Natural killer cell (primary cell): ENCODE measurements at regions not wholly inside any gene's neighbourhood (a gene's known extent, or its start where the extent isn't known, plus 50 kb on each side); places are given as distances from the start of the nearest gene placed in this dataset.

Source experiments
- ATAC-seq, 3 donors: fragments of 150-1000 bp in 2 of 3; fragments of 200-7000 bp in 1 of 3; cut with Tn5 transposase; 1 replicate in 1 of 3; 2 replicates in 2 of 3; pipeline ENCODE4 v1.10.0; 2021; ENCODE audit warnings: mild to moderate bottlenecking in 2 of 3, moderate library complexity in 2 of 3
- DNase-seq, 2 donors: peaks; one replicate each; pipeline versions ENCODE4 v3.0.0 to v3.0.0-alpha.2; 2013 to 2021; ENCODE audit warnings: mixed read lengths in 1 of 2
- H3K27ac ChIP-seq: one replicate; pipeline ENCODE4 v1.5.1; 2013; ENCODE audit warnings: mild to moderate bottlenecking, low read length
- H3K27me3 ChIP-seq: one replicate; pipeline ENCODE4 v1.6.1; 2013; ENCODE audit warnings: low read length; ENCODE audit not compliant: control insufficient read depth, insufficient read depth
- H3K36me3 ChIP-seq: one replicate; pipeline ENCODE4 v1.6.1; 2013; ENCODE audit warnings: low read length; ENCODE audit not compliant: control insufficient read depth, insufficient read depth
- H3K4me1 ChIP-seq: one replicate; pipeline ENCODE4 v1.6.1; 2013; ENCODE audit warnings: low read length; ENCODE audit not compliant: control insufficient read depth, insufficient read depth
- H3K4me3 ChIP-seq: one replicate; pipeline ENCODE4 v1.5.1; 2013; ENCODE audit warnings: low read length
- H3K9me3 ChIP-seq: one replicate; pipeline ENCODE4 v1.6.1; 2013; ENCODE audit warnings: low read length; ENCODE audit not compliant: control insufficient read depth, insufficient read depth
- H3K27ac Mint-ChIP-seq, 2 donors: one replicate each; pipeline ENCODE4 v1.8.0; 2022; ENCODE audit warnings: mild to moderate bottlenecking in 2 of 2, mixed read lengths in 2 of 2, moderate library complexity in 1 of 2
- H3K27me3 Mint-ChIP-seq, 2 donors: one replicate each; pipeline ENCODE4 v1.8.0; 2022; ENCODE audit warnings: low read depth in 2 of 2, mixed read lengths in 2 of 2
- H3K36me3 Mint-ChIP-seq: one replicate; pipeline ENCODE4 v1.8.0; 2022; ENCODE audit warnings: mixed read lengths
- H3K4me1 Mint-ChIP-seq, 2 donors: one replicate each; pipeline ENCODE4 v1.8.0; 2022; ENCODE audit warnings: mixed read lengths in 2 of 2
- H3K4me3 Mint-ChIP-seq: one replicate; pipeline ENCODE4 v1.8.0; 2022; ENCODE audit warnings: mild to moderate bottlenecking, moderate library complexity, mixed read lengths
- H3K9me3 Mint-ChIP-seq, 2 donors: one replicate each; pipeline ENCODE4 v1.8.0; 2022; ENCODE audit warnings: mixed read lengths in 2 of 2
- WGBS: methylation state at CpG from one replicate; pipeline ENCODE4 v1.1.7; 2013; ENCODE audit warnings: missing lambda C conversion rate; ENCODE audit not compliant: insufficient coverage; 5-methylcytosine and 5-hydroxymethylcytosine counted together
- intact Hi-C: fragments of 100-400 bp; cut with micrococcal nuclease; formaldehyde crosslinking; loops from one replicate; pipeline ENCODE4 v1.14.2; 2022
- TF ChIP-seq, protein P1 (sequence below): fragments of 200-600 bp; IDR thresholded peaks from one replicate; pipeline ENCODE4 v1.8.0; 2022; ENCODE audit warnings: antibody characterized with exemption

GRCh38 chr1:87977145-87977544 is 648.5 kb downstream of the LMO4 start:
- WGBS = no CpG with 5 or more reads among the region's 2 CpGs
- no peaks in the 10 kb centered on the region for H3K4me1 Mint-ChIP-seq
- ATAC-seq (no peak), DNase-seq (no peak)
- Histone ChIP-seq H3K4me1 (no peaks in the 10 kb centered on the region), H3K36me3 (no peaks in the 10 kb centered on the region), H3K27me3 (no peaks in the 10 kb centered on the region), H3K4me3 (no peak overlapping the region), H3K27ac (no peak overlapping the region), H3K9me3 (no peaks in the 10 kb centered on the region)
- intact Hi-C loops = no loop called here
- no peak overlapping the region for H3K4me3 Mint-ChIP-seq
- H3K27me3 Mint-ChIP-seq = peaks cover 0 to 6% of the 10 kb centered on the region in 2 donors
- no peak overlapping the region for H3K27ac Mint-ChIP-seq
- no peaks in the 10 kb centered on the region for H3K9me3 Mint-ChIP-seq
- TF ChIP-seq, protein P1, sequence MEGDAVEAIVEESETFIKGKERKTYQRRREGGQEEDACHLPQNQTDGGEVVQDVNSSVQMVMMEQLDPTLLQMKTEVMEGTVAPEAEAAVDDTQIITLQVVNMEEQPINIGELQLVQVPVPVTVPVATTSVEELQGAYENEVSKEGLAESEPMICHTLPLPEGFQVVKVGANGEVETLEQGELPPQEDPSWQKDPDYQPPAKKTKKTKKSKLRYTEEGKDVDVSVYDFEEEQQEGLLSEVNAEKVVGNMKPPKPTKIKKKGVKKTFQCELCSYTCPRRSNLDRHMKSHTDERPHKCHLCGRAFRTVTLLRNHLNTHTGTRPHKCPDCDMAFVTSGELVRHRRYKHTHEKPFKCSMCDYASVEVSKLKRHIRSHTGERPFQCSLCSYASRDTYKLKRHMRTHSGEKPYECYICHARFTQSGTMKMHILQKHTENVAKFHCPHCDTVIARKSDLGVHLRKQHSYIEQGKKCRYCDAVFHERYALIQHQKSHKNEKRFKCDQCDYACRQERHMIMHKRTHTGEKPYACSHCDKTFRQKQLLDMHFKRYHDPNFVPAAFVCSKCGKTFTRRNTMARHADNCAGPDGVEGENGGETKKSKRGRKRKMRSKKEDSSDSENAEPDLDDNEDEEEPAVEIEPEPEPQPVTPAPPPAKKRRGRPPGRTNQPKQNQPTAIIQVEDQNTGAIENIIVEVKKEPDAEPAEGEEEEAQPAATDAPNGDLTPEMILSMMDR = no peak
- no peaks in the 10 kb centered on the region for H3K36me3 Mint-ChIP-seq

GRCh38 chr1:87979079-87979478 is 650.4 kb downstream of the LMO4 start:
- Mint-ChIP-seq H3K27ac (no peak overlapping the region), H3K4me1 (no peaks in the 10 kb centered on the region), H3K27me3 (peaks cover 0 to 6% of the 10 kb centered on the region in 2 donors), H3K9me3 (no peaks in the 10 kb centered on the region), H3K4me3 (no peak overlapping the region), H3K36me3 (no peaks in the 10 kb centered on the region)
- DNase-seq (no peak), ATAC-seq (no peak)
- intact Hi-C loops = no loop called here
- TF ChIP-seq, protein P1 = no peak
- Histone ChIP-seq H3K4me1 (no peaks in the 10 kb centered on the region), H3K27ac (no peak overlapping the region), H3K4me3 (no peak overlapping the region), H3K36me3 (no peaks in the 10 kb centered on the region), H3K9me3 (no peaks in the 10 kb centered on the region), H3K27me3 (no peaks in the 10 kb centered on the region)
- WGBS = 62% methylated on average over 2 of the region's 2 CpGs

DNA sequence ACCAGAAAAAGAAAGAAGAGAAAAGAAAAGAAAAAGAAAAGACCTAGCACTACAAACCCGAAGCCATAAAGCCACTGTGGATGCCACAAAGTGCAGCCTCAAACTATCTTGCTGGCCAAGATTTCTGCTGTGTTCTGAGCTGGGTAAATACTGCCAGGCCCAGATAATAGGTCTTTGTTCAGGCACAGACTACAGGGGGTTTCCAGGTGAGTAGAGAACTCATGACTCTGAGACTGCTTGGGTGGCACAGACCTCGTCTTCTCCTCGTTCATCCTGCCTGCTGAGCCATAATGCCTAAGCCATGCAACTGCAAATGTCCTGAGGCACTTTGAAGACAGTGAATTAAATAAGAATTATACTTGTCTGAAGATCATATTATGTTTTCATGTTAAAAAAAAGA is 651.8 kb downstream of the LMO4 start:
- Histone ChIP-seq H3K27ac (no peak overlapping the region), H3K27me3 (no peaks in the 10 kb centered on the region), H3K9me3 (no peaks in the 10 kb centered on the region), H3K36me3 (no peaks in the 10 kb centered on the region), H3K4me3 (no peak overlapping the region), H3K4me1 (no peaks in the 10 kb centered on the region)
- ATAC-seq = no peak
- H3K4me1 Mint-ChIP-seq = no peaks in the 10 kb centered on the region
- intact Hi-C loops = no loop called here
- WGBS = 61% methylated on average over 3 of the region's 3 CpGs
- H3K9me3 Mint-ChIP-seq = no peaks in the 10 kb centered on the region
- TF ChIP-seq, protein P1 = no peak
- H3K4me3 Mint-ChIP-seq = no peak overlapping the region
- no peaks in the 10 kb centered on the region for H3K36me3 Mint-ChIP-seq
- H3K27me3 Mint-ChIP-seq = peaks cover 0 to 7% of the 10 kb centered on the region in 2 donors
- no peak overlapping the region for H3K27ac Mint-ChIP-seq
- DNase-seq = no peak

- WGBS = 77% methylated on average over 2 of the region's 2 CpGs
- Histone ChIP-seq H3K4me3 (no peak overlapping the region), H3K4me1 (no peaks in the 10 kb centered on the region), H3K27ac (no peak overlapping the region), H3K27me3 (no peaks in the 10 kb centered on the region), H3K36me3 (no peaks in the 10 kb centered on the region), H3K9me3 (no peaks in the 10 kb centered on the region)
- Mint-ChIP-seq H3K27ac (no peak overlapping the region), H3K4me1 (no peaks in the 10 kb centered on the region), H3K36me3 (no peaks in the 10 kb centered on the region), H3K27me3 (peaks cover 0 to 4% of the 10 kb centered on the region in 2 donors), H3K9me3 (no peaks in the 10 kb centered on the region), H3K4me3 (no peak overlapping the region)
- intact Hi-C loops = no loop called here
- DNase-seq (no peak), ATAC-seq (no peak)
- TF ChIP-seq, protein P1 = no peak
Measured at GRCh38 chr1:87981386-87981785, 652.7 kb downstream of the LMO4 start.
